Natural killer cell treated with Interleukin-12 subunit alpha and Interleukin-12 subunit beta and Interleukin-15 and Interleukin-18, amount 100 ng/mL, for 72 hours (primary cell): ENCODE measurements at regions not wholly inside any gene's neighbourhood (a gene's known extent, or its start where the extent isn't known, plus 50 kb on each side); places are given as distances from the start of the nearest gene placed in this dataset.

Source experiments
- ATAC-seq, 2 donors: fragments of 150-1000 bp; cut with Tn5 transposase in 1 of 2; sonication (Bioruptor Pico), chemical (Tn5 transposase) in 1 of 2; 2 replicates each; pipeline ENCODE4 v1.10.0; 2021
- DNase-seq: peaks from one replicate; pipeline ENCODE4 v3.0.0; 2022; ENCODE audit warnings: low spot score
- H3K27ac Mint-ChIP-seq, 2 donors: 1 replicate in 1 of 2; 2 replicates in 1 of 2; pipeline ENCODE4 v1.8.0; 2022; ENCODE audit warnings: mixed read lengths in 2 of 2, mild to moderate bottlenecking in 1 of 2, moderate library complexity in 1 of 2
- H3K27me3 Mint-ChIP-seq, 2 donors: 1 replicate in 1 of 2; 2 replicates in 1 of 2; pipeline ENCODE4 v1.8.0; 2022; ENCODE audit warnings: mixed read lengths in 2 of 2
- H3K36me3 Mint-ChIP-seq: one replicate; pipeline ENCODE4 v1.8.0; 2022; ENCODE audit warnings: mixed read lengths
- H3K4me1 Mint-ChIP-seq, 2 donors: 1 replicate in 1 of 2; 2 replicates in 1 of 2; pipeline ENCODE4 v1.8.0; 2022; ENCODE audit warnings: low read depth in 2 of 2, mixed read lengths in 2 of 2, mild to moderate bottlenecking in 1 of 2
- H3K4me3 Mint-ChIP-seq: one replicate; pipeline ENCODE4 v1.8.0; 2022; ENCODE audit warnings: mixed read lengths
- H3K9me3 Mint-ChIP-seq: 2 replicates; pipeline ENCODE4 v1.8.0; 2022; ENCODE audit warnings: mixed read lengths

DNA sequence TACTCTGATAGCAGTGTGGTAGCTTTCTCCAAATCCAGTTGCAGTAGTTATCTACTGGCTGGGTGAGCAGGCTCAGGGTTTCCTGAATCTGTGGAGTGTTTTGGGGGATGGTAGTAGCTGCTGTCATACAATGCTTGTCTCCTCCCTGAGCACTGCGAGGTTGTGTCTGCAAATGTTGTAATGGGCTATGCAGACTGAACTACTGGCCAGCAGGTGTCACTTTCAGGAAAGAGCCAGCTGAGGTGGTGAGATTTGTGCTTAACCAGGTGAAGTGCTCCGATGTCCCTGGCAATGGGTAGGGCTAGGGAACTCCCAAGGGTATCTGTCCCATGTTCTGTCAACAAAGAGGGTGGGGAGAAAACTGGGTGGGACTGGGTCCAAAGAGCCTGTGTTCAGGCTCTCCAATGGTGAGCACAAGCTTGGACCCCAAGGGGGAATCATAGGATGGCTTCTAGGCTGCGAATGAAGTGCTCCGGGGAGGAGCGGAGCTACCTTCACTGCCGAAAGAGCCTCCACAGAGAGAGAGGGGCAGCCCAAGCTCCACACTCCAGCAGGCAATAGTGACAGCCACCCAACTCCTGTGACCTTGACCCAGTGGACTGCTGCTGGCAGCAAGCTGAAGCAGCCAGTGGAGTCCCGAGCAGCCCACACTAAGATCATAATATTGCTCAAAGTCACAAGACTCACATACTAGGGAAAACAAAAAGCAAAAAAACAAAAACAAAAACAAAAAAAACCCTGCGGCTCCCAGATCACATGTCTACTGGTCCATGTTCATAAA lies 1324.0 kb upstream of the USP15 start:
- H3K9me3 Mint-ChIP-seq: peaks cover 23% of the 10 kb centered on the region
- no peaks in the 10 kb centered on the region for H3K27me3 Mint-ChIP-seq
- ATAC-seq (no peak), DNase-seq (no peak)
- no peak overlapping the region for H3K4me3 Mint-ChIP-seq
- no peak overlapping the region for H3K27ac Mint-ChIP-seq
- H3K4me1 Mint-ChIP-seq: no peaks in the 10 kb centered on the region
- peaks cover 9% of the 10 kb centered on the region for H3K36me3 Mint-ChIP-seq

DNA sequence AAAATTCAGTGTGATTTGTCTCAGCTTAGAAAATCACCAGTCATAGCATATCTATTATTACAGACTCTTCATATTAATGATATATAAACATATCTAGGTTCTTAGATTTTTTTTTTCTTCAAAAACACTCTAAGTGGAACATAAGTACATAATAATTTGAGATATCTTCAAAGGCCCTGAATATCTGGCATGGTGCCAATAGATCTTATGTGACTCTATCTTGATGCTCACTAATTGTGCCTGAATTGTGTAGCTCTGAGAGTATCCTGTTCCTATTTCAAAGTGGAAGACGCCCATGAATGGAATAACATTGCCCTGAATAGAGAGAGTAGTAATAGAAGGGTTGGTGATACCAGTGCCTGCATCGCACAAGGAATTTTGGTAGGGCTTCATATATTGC lies 1312.7 kb upstream of the USP15 start:
- Mint-ChIP-seq H3K27ac (no peak overlapping the region), H3K4me3 (no peak overlapping the region), H3K4me1 (no peaks in the 10 kb centered on the region), H3K27me3 (no peaks in the 10 kb centered on the region), H3K9me3 (peaks cover 15% of the 10 kb centered on the region), H3K36me3 (peaks cover 4% of the 10 kb centered on the region)
- DNase-seq: no peak
- ATAC-seq: no peak

DNA sequence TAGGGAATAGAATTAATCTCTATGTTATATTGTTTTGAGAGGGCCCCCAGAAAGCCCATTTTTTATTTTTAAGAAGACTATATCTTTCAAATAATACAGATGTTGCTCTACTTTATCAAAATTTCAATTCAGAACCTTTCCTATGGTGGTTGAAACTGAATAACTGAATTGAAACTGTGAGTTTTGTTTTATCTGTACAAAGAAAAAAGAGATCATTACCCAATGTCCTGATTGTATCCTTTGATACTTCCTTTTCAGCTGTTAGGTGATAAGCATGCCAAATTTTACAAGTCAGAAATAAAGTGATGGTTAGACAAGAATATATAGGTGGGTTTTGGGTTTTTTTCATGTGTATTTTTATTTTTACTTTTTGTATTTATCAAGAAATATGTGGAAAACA lies 1293.1 kb upstream of the USP15 start:
- no peaks in the 10 kb centered on the region for H3K27me3 Mint-ChIP-seq
- no peak for ATAC-seq

DNA sequence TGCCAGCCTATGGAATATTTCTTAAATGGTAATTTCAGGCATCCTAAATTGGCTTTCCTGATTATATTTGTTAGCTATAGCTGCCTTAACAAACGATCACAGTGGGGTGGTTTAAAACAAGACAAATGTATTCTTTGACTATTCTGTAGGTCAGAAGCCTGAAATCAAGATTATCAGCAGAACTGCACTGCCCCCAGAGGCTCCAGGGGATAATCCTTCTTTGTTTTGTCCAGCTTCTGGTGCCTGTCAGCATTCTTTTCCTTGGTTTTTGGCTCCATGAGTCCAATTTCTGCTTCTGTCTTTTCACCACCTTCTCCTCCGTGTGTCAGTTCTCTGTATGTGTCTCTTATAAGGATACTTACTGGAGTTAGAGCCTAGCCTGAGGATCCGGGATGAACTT lies 1282.2 kb upstream of the USP15 start:
- no peak for DNase-seq
- H3K4me1 Mint-ChIP-seq: no peaks in the 10 kb centered on the region
- peaks cover 19% of the 10 kb centered on the region for H3K9me3 Mint-ChIP-seq
- no peak overlapping the region for H3K27ac Mint-ChIP-seq
- peaks cover 4% of the 10 kb centered on the region for H3K36me3 Mint-ChIP-seq
- H3K4me3 Mint-ChIP-seq: no peak overlapping the region
- ATAC-seq: no peak
- H3K27me3 Mint-ChIP-seq: no peaks in the 10 kb centered on the region

More for the DNA sequence above, 1293.1 kb upstream of the USP15 start:
- no peak for DNase-seq
- Mint-ChIP-seq H3K27ac (no peak overlapping the region), H3K4me3 (no peak overlapping the region), H3K36me3 (no peaks in the 10 kb centered on the region), H3K4me1 (no peaks in the 10 kb centered on the region), H3K9me3 (peaks cover 21% of the 10 kb centered on the region)

DNA sequence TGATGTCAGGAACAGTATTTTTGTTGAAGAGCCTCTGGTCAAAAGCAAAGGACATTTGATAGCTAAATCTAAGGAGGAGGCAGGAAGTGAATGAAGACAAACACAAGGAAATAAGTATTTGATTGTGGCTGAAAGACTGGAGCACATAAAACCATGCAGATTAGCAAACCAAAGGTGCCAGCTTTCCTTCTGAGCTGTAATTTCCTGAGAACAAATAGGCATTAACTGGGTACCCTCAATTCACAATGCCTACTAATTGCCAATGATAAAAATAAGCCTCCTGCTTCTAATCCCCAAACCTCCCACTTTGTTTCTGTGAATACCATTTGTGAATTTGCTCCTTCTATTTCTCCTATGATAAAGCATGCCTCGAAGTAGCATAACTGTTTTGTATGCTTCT lies 1279.6 kb upstream of the USP15 start:
- H3K9me3 Mint-ChIP-seq: peaks cover 15% of the 10 kb centered on the region
- no peaks in the 10 kb centered on the region for H3K4me1 Mint-ChIP-seq
- no peak overlapping the region for H3K27ac Mint-ChIP-seq
- H3K4me3 Mint-ChIP-seq: no peak overlapping the region
- DNase-seq: no peak
- no peaks in the 10 kb centered on the region for H3K36me3 Mint-ChIP-seq
- no peaks in the 10 kb centered on the region for H3K27me3 Mint-ChIP-seq
- ATAC-seq: no peak

DNA sequence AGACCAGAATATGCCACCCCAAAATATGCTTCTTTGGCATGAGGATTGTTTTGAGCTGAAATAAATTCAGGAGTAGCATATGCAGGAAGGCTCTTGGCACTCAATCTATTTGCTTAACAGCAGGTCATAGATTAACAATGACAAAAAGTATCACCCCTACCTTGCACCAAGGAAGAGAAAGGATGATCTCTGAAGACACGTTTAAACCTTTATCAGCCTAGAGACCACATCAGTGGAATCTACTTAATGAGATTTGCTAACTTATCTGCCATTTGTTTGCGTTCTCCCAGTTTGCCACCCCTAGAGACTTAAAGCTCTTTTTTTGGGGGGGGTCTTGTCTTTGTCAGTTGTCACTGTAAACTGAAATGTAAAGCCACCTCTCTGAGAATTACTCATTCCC lies 1278.7 kb upstream of the USP15 start:
- H3K36me3 Mint-ChIP-seq: no peaks in the 10 kb centered on the region
- no peak overlapping the region for H3K27ac Mint-ChIP-seq
- no peaks in the 10 kb centered on the region for H3K27me3 Mint-ChIP-seq
- H3K4me1 Mint-ChIP-seq: no peaks in the 10 kb centered on the region
- DNase-seq (no peak), ATAC-seq (no peak)
- H3K9me3 Mint-ChIP-seq: peaks cover 15% of the 10 kb centered on the region
- H3K4me3 Mint-ChIP-seq: no peak overlapping the region

DNA sequence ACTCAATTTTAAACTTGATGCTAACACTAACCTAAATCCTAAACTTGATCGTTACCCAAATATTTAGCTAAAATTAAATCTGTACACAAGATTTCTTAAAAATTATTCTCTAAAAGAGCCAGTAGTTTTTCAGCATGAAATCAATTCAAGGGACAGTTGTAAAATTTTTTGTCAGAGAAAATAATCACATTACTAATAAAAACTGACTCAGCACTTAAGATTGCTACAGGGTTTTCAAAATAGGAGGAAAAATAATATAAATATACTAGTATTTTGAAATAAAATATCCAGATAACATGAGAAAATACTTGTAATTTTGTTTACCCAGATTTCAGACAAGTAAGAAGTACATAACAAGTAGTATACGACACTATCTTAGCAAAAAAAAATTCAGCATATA lies 1268.1 kb upstream of the USP15 start:
- ATAC-seq: no peak
- Mint-ChIP-seq H3K36me3 (peaks cover 5% of the 10 kb centered on the region), H3K4me3 (no peak overlapping the region), H3K27ac (no peak overlapping the region), H3K9me3 (peaks cover 10% of the 10 kb centered on the region), H3K27me3 (no peaks in the 10 kb centered on the region), H3K4me1 (no peaks in the 10 kb centered on the region)
- no peak for DNase-seq

DNA sequence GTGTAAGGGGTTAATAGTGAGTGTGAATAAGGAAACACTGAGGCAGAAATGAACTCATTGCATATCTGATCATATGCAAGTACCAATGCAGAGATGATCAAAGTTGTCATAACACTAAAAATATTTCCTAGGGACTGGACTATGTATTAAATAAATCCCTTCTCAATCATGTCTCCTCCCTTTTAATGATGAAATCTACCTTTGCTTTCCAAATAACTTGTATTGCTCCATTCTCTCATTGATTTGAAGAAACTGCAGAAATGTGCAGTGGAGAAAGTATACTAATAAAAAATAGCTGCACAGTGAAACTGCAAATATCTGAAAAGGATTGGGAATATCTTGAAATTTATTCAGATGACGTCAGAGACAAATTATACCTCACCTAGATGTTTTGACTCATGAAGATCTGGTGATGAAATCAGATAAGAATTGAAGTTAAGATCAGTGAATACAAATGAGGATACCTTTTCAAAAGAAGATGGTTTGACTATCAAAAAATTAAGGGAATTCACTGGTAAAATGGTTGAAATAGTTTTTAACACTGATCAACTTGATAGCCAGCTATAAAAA lies 1264.9 kb upstream of the USP15 start:
- Mint-ChIP-seq H3K4me3 (no peak overlapping the region), H3K27me3 (no peaks in the 10 kb centered on the region), H3K9me3 (peaks cover 8% of the 10 kb centered on the region), H3K27ac (no peak overlapping the region), H3K4me1 (no peaks in the 10 kb centered on the region), H3K36me3 (no peaks in the 10 kb centered on the region)
- DNase-seq (no peak), ATAC-seq (no peak)

DNA sequence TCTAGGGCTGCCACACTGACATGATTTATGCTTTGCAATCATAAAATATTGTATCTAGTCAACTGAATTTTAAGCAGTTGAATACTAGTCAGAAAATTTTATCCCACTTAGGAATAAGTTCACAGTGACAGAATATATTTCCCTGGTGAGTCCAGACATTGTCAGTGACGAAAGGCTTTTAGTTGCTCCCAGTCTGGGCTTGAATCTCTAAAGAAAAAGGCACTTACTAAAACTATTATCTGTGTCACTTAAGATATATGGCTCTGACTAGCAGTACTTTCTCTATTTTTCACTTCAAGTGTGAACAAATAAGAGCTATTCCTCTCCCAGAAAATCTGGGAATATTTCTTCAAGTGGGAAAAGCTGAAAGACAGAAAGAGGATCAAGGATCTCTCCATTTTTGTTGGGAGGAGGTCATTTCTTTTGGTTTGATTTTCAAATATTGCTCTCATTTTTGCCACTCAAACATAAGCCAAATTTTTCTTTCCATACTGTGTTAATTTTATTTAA lies 1262.3 kb upstream of the USP15 start:
- ATAC-seq (no peak), DNase-seq (no peak)
- Mint-ChIP-seq H3K4me1 (no peaks in the 10 kb centered on the region), H3K9me3 (peaks cover 12% of the 10 kb centered on the region), H3K27ac (no peak overlapping the region), H3K27me3 (no peaks in the 10 kb centered on the region), H3K36me3 (no peaks in the 10 kb centered on the region), H3K4me3 (no peak overlapping the region)

DNA sequence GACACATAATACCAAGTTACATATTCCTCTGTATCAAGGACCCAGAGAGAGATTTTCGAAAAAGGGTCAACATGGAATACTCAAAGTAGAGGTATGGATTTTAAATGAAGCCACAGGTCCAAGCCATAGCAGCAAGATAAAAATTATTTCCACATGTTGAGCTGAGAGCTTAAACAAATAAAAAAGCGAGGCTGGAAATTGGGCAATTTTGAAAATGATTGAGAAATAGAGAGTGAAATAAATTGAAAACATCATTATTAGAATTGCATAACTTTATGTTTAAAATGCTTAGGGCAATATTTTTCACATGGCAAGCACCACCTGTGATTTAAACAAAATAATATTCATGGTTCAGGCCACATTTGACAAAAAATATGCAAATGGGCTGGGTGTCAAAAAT lies 1251.0 kb upstream of the USP15 start:
- Mint-ChIP-seq H3K36me3 (peaks cover 1% of the 10 kb centered on the region), H3K27ac (no peak overlapping the region), H3K9me3 (peaks cover 4% of the 10 kb centered on the region), H3K4me3 (no peak overlapping the region), H3K4me1 (no peaks in the 10 kb centered on the region), H3K27me3 (no peaks in the 10 kb centered on the region)
- DNase-seq (no peak), ATAC-seq (no peak)

DNA sequence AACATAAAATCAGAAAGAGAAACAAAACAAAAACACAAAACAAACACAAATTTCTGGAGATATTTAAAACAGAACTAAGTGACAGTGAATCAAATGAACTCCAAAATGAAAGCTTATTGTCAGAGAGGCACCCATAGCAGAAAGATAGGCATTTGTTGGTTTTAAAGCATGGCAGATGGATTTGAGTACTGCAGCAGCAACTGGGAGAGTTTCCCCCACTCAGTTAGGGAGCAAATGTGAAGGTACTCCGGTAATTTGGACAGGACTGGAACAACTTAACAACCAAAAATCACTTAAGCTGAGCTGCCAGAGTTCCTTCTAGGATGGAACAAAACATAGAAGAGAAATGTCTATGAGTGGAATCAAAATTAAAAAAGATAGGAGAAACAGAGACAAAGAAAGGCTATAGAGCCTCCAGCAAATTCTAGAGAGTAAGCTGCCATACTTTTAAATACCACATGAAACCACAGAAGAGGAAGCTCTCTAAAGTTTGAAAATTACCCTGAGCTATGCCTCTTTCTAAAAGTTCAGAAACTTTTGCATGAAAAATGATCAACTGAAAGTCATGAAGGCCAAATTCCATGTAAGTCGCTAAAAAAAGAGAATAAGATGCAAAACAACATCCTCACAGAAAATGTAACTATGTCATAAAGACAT lies 1248.3 kb upstream of the USP15 start:
- H3K27me3 Mint-ChIP-seq: no peaks in the 10 kb centered on the region
- no peak overlapping the region for H3K27ac Mint-ChIP-seq
- no peaks in the 10 kb centered on the region for H3K4me1 Mint-ChIP-seq

DNA sequence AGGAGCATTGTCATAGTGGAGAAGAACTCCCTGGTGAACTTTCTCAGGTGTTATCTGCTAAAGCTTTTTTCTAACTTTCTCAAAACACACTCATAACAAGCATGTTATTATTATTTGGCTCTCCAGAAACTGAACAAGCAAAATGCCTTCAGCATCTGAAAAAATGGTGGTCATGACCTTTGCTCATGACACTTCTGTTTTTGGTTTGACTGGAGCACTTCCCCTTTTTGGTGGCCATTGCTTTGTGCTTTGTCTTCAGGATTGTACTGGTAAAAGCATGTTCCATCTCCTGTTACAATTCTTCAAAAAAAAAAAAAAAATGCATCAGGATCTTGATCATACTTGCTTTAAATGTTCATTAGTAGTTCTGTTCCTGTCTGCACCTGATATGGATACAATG lies 1241.6 kb upstream of the USP15 start:
- Mint-ChIP-seq H3K4me1 (no peaks in the 10 kb centered on the region), H3K9me3 (peaks cover 18% of the 10 kb centered on the region), H3K4me3 (no peak overlapping the region), H3K36me3 (peaks cover 8% of the 10 kb centered on the region), H3K27ac (no peak overlapping the region), H3K27me3 (no peaks in the 10 kb centered on the region)
- no peak for ATAC-seq
- no peak for DNase-seq

More for the DNA sequence above, 1248.3 kb upstream of the USP15 start:
- peaks cover 3% of the 10 kb centered on the region for H3K9me3 Mint-ChIP-seq
- no peak overlapping the region for H3K4me3 Mint-ChIP-seq
- DNase-seq (no peak), ATAC-seq (no peak)
- no peaks in the 10 kb centered on the region for H3K36me3 Mint-ChIP-seq

DNA sequence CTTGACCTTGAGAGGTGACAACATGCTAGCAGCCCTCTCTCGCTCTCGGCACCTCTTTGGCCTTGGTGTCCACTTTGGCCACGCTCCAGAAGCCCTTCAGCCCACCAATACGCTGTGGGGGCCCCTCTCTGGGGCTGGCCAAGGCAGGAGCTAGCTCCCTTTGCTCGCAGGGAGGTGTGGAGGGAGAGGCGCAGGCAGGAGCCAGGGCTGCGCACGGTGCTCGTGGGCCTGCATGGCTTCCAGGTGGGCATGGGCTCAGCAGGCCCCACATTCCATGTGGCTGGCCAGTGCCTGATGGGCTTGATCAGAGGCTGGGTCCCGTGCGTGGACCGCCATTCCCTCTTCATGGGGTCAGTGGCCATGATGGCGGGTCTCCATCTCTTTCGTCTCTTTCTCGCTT lies 1237.0 kb upstream of the USP15 start:
- peaks cover 8% of the 10 kb centered on the region for H3K36me3 Mint-ChIP-seq
- H3K27me3 Mint-ChIP-seq: no peaks in the 10 kb centered on the region
- DNase-seq (no peak), ATAC-seq (no peak)
- no peak overlapping the region for H3K27ac Mint-ChIP-seq
- no peaks in the 10 kb centered on the region for H3K4me1 Mint-ChIP-seq
- no peak overlapping the region for H3K4me3 Mint-ChIP-seq
- peaks cover 24% of the 10 kb centered on the region for H3K9me3 Mint-ChIP-seq

DNA sequence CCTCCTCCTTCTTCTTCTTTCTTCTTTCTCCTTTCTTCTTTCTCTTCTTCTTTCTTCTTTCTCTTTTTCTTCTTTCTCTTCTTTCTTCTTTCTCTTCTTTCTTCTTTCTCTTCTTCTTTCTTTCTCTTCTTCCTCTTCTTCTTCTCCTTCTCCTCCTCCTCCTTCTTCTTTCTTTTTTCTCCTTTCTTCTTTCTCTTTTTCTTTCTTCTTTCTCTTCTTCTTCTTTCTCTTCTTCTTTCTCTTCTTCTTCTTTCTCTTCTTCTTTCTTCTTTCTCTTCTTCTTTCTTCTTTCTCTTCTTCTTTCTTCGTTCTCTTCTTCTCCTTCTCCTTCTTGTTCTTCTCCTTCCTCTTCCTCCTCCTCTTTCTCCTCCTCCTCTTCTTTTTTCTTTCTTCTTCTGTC lies 1230.7 kb upstream of the USP15 start:
- no peak overlapping the region for H3K4me3 Mint-ChIP-seq
- no peak for ATAC-seq
- no peak for DNase-seq
- H3K27me3 Mint-ChIP-seq: no peaks in the 10 kb centered on the region
- no peak overlapping the region for H3K27ac Mint-ChIP-seq
- peaks cover 15% of the 10 kb centered on the region for H3K9me3 Mint-ChIP-seq
- peaks cover 13% of the 10 kb centered on the region for H3K36me3 Mint-ChIP-seq
- no peaks in the 10 kb centered on the region for H3K4me1 Mint-ChIP-seq
